Endothelial cell of umbilical vein (primary cell): ENCODE measurements at regions not wholly inside any gene's neighbourhood (a gene's known extent, or its start where the extent isn't known, plus 50 kb on each side); places are given as distances from the start of the nearest gene placed in this dataset.

Source experiments
- POLR2AphosphoS5 ChIP-seq: IDR thresholded peaks from 2 replicates; pipeline ENCODE4 v1.6.1; 2012; ENCODE audit warnings: low read depth, mild to moderate bottlenecking, control low read depth, low read length, moderate library complexity; ENCODE audit not compliant: insufficient read depth
- TF ChIP-seq, protein P1 (sequence below): IDR thresholded peaks from 2 replicates; pipeline ENCODE4 v1.6.1; 2011; ENCODE audit not compliant: insufficient read depth, insufficient read length

DNA sequence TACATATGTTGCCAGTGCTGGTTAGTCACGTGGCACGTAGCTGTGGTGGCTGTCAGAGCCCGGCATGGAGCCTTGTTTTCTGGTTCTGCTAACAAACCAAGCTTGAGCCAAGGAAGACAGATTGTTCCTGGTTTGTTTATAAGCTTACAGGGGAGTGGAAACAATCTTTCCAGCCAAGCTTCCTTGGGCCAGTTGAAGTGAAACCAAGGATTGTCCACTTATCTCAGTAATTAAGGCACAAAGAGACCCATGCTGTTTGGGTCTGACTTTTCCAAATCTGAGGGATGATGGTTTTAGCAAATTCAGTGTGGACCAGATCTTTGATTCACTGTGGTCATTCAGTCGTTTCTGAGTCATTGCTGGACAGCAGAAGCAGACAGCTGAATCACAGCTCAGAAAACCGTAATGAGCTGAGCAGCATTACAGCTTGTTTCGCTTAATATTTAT is 297.3 kb upstream of the COBL start:
- TF ChIP-seq, protein P1, sequence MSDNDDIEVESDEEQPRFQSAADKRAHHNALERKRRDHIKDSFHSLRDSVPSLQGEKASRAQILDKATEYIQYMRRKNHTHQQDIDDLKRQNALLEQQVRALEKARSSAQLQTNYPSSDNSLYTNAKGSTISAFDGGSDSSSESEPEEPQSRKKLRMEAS, result no peak
- TF ChIP-seq POLR2AphosphoS5, result no peak
